H9 (cell line): ENCODE measurements at regions not wholly inside any gene's neighbourhood (a gene's known extent, or its start where the extent isn't known, plus 50 kb on each side); places are given as distances from the start of the nearest gene placed in this dataset.

Experiments
- DNase-seq: peaks from one replicate; pipeline ENCODE4 v3.0.0-alpha.2; 2017
- H2AFZ ChIP-seq: one replicate; pipeline ENCODE4 v1.6.1; 2013; ENCODE audit warnings: mild to moderate bottlenecking, low read length, control low read depth, moderate library complexity
- H2AK5ac ChIP-seq: 2 replicates; pipeline ENCODE4 v1.6.1; 2013; ENCODE audit warnings: low read length, control low read depth, mixed read lengths; ENCODE audit not compliant: insufficient read length
- H2BK120ac ChIP-seq: one replicate; pipeline ENCODE4 v1.6.1; 2013; ENCODE audit warnings: low read depth, mild to moderate bottlenecking, low read length, control low read depth, inconsistent platforms; ENCODE audit not compliant: poor library complexity, severe bottlenecking
- H2BK12ac ChIP-seq: 2 replicates; pipeline ENCODE4 v1.6.1; 2013; ENCODE audit warnings: low read length, control low read depth, mixed read lengths, low read depth; ENCODE audit not compliant: insufficient read length
- H2BK15ac ChIP-seq: 2 replicates; pipeline ENCODE4 v1.6.1; 2013; ENCODE audit warnings: low read depth, low read length, control low read depth
- H2BK20ac ChIP-seq: one replicate; pipeline ENCODE4 v1.6.1; 2013; ENCODE audit warnings: low read depth, mild to moderate bottlenecking, low read length, control low read depth, inconsistent platforms; ENCODE audit not compliant: poor library complexity, severe bottlenecking
- H2BK5ac ChIP-seq: 2 replicates; pipeline ENCODE4 v1.6.1; 2013; ENCODE audit warnings: low read length, control low read depth, mixed read lengths; ENCODE audit not compliant: insufficient read length
- H3K14ac ChIP-seq: 2 replicates; pipeline ENCODE4 v1.6.1; 2013; ENCODE audit warnings: low read length, control low read depth; ENCODE audit not compliant: insufficient read depth
- H3K18ac ChIP-seq: 2 replicates; pipeline ENCODE4 v1.6.1; 2013; ENCODE audit warnings: low read depth, mild to moderate bottlenecking, mixed read lengths, low read length, control low read depth; ENCODE audit not compliant: insufficient read length
- H3K23ac ChIP-seq: 2 replicates; pipeline ENCODE4 v1.6.1; 2013; ENCODE audit warnings: low read length, control low read depth, mixed read lengths, low read depth; ENCODE audit not compliant: insufficient read length
- H3K23me2 ChIP-seq: 2 replicates; pipeline ENCODE4 v1.6.1; 2013; ENCODE audit warnings: low read depth, mild to moderate bottlenecking, mixed read lengths, low read length, control low read depth; ENCODE audit not compliant: insufficient read length, poor library complexity, severe bottlenecking
- H3K27ac ChIP-seq: 2 replicates; pipeline ENCODE4 v1.5.1; 2013; ENCODE audit warnings: low read length, control low read depth, mixed read lengths, low read depth; ENCODE audit not compliant: insufficient read length
- H3K27me3 ChIP-seq: 2 replicates; pipeline ENCODE4 v1.6.1; 2013; ENCODE audit warnings: low read length, control low read depth, inconsistent platforms; ENCODE audit not compliant: insufficient read depth
- H3K4ac ChIP-seq: 2 replicates; pipeline ENCODE4 v1.6.1; 2013; ENCODE audit warnings: low read depth, mild to moderate bottlenecking, control low read depth, inconsistent platforms, low read length, moderate library complexity
- H3K4me1 ChIP-seq: 2 replicates; pipeline ENCODE4 v1.6.1; 2013; ENCODE audit warnings: low read length, control low read depth, inconsistent platforms; ENCODE audit not compliant: insufficient read depth
- H3K4me2 ChIP-seq: 2 replicates; pipeline ENCODE4 v1.6.1; 2013; ENCODE audit warnings: low read length, control low read depth, mixed read lengths; ENCODE audit not compliant: insufficient read length, insufficient read depth
- H3K56ac ChIP-seq: 2 replicates; pipeline ENCODE4 v1.6.1; 2013; ENCODE audit warnings: low read depth, mild to moderate bottlenecking, mixed read lengths, low read length, control low read depth; ENCODE audit not compliant: insufficient read length
- H3K79me1 ChIP-seq: 2 replicates; pipeline ENCODE4 v1.6.1; 2013; ENCODE audit warnings: low read depth, mild to moderate bottlenecking, moderate library complexity, low read length, control low read depth, inconsistent platforms; ENCODE audit not compliant: insufficient read depth, poor library complexity, severe bottlenecking
- H3K79me2 ChIP-seq: 2 replicates; pipeline ENCODE4 v1.6.1; 2013; ENCODE audit warnings: low read length, control low read depth, inconsistent platforms; ENCODE audit not compliant: insufficient read depth
- H3K9ac ChIP-seq: 2 replicates; pipeline ENCODE4 v1.6.1; 2013; ENCODE audit warnings: low read length, control low read depth, mixed read lengths; ENCODE audit not compliant: insufficient read length; ENCODE audit errors: extremely low read depth
- H3K9me3 ChIP-seq: one replicate; pipeline ENCODE4 v1.6.1; 2013; ENCODE audit warnings: low read depth, low read length, inconsistent platforms; ENCODE audit not compliant: control insufficient read depth
- H3T11ph ChIP-seq: one replicate; pipeline ENCODE4 v1.6.1; 2013; ENCODE audit warnings: mild to moderate bottlenecking, low read length, control low read depth, inconsistent platforms
- H4K20me1 ChIP-seq: one replicate; pipeline ENCODE4 v1.6.1; 2013; ENCODE audit not compliant: control insufficient read depth, insufficient read length, insufficient read depth
- H4K5ac ChIP-seq: 2 replicates; pipeline ENCODE4 v1.6.1; 2013; ENCODE audit warnings: low read depth, mild to moderate bottlenecking, mixed read lengths, low read length, control low read depth; ENCODE audit not compliant: insufficient read length
- H4K8ac ChIP-seq: replicated peaks from 2 replicates; pipeline ENCODE4 v1.6.1; 2013; ENCODE audit warnings: low read length, control low read depth, mixed read lengths, low read depth; ENCODE audit not compliant: insufficient read length
- H4K91ac ChIP-seq: 2 replicates; pipeline ENCODE4 v1.6.1; 2013; ENCODE audit warnings: low read depth, mild to moderate bottlenecking, moderate library complexity, mixed read lengths, low read length, control low read depth; ENCODE audit not compliant: insufficient read length
- H3K27ac Mint-ChIP-seq, 3 experiments: 2 replicates in 2 of 3; 3 replicates in 1 of 3; pipeline ENCODE4 v1.8.0; 2020 to 2021; ENCODE audit warnings: mixed read lengths in 3 of 3, mild to moderate bottlenecking in 1 of 3, moderate library complexity in 1 of 3
- H3K27me3 Mint-ChIP-seq: 2 replicates; pipeline ENCODE4 v1.8.0; 2021; ENCODE audit warnings: low read depth, mild to moderate bottlenecking, moderate library complexity, mixed read lengths
- H3K36me3 Mint-ChIP-seq, 3 experiments: 2 replicates in 2 of 3; 3 replicates in 1 of 3; pipeline ENCODE4 v1.8.0; 2020 to 2021; ENCODE audit warnings: low read depth in 3 of 3, mixed read lengths in 3 of 3; ENCODE audit not compliant: insufficient read depth in 1 of 3
- H3K4me1 Mint-ChIP-seq, 2 experiments: 2 replicates each; pipeline ENCODE4 v1.8.0; 2020; ENCODE audit warnings: mixed read lengths in 2 of 2
- H3K4me3 Mint-ChIP-seq, 2 experiments: 2 replicates in 1 of 2; 3 replicates in 1 of 2; pipeline ENCODE4 v1.8.0; 2020 to 2021; ENCODE audit warnings: mild to moderate bottlenecking in 2 of 2, mixed read lengths in 2 of 2, moderate library complexity in 1 of 2
- H3K9me3 Mint-ChIP-seq, 2 experiments: 2 replicates in 1 of 2; 3 replicates in 1 of 2; pipeline ENCODE4 v1.8.0; 2020; ENCODE audit warnings: mild to moderate bottlenecking in 2 of 2, mixed read lengths in 2 of 2, moderate library complexity in 1 of 2
- WGBS: extraction: QIAGEN DNeasy Blood & Tissue Kit; methylation state at CpG from one replicate; pipeline ENCODE4 v1.1.7; 2013; ENCODE audit warnings: missing lambda C conversion rate, low lambda C conversion rate, mixed read lengths; ENCODE audit not compliant: insufficient read length; ENCODE audit errors: extremely low coverage; 5-methylcytosine and 5-hydroxymethylcytosine counted together
- TF ChIP-seq, protein P1 (sequence below): fragments of 200-600 bp; sonication (generic); conservative IDR thresholded peaks from 3 replicates; pipeline ENCODE4 v1.8.0; 2021; ENCODE audit warnings: antibody characterized with exemption, mild to moderate bottlenecking

DNA sequence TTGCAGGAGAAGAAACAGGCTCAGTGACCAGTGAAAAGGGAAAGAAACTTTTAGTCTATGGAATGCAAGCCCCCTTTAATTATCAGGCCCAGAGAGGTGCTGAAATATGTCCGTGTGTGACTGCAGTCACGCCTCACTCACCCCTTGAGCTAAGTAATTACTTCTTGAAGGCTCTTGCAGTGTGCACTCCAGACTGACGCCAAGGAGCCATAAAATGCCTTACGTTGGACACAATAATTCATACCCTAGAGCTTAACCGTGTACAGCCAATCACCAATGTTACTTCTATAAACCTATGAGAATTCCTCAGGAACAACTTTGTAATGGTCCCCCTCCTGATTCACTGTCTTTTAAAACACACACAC is 242.2 kb downstream of the SYK start:
- Histone ChIP-seq H3K9me3 (no peaks in the 10 kb centered on the region), H4K20me1 (no peaks in the 10 kb centered on the region), H2BK20ac (no peak overlapping the region), H2BK5ac (no peak overlapping the region), H3K23me2 (no peaks in the 10 kb centered on the region), H3K14ac (no peak overlapping the region), H3K18ac (no peak overlapping the region), H4K8ac (no peak overlapping the region), H2BK15ac (no peak overlapping the region), H2BK120ac (no peak overlapping the region), H4K91ac (no peak overlapping the region), H2BK12ac (no peak overlapping the region), H3K79me2 (no peaks in the 10 kb centered on the region), H3K9ac (no peak overlapping the region), H3K79me1 (no peaks in the 10 kb centered on the region), H2AK5ac (no peak overlapping the region), H3K27me3 (no peaks in the 10 kb centered on the region), H3K4me2 (no peak overlapping the region), H3K27ac (no peak overlapping the region), H4K5ac (no peak overlapping the region), H3K23ac (no peak overlapping the region), H3T11ph (no peak overlapping the region), H2AFZ (no peak overlapping the region), H3K4ac (no peak overlapping the region), H3K4me1 (no peaks in the 10 kb centered on the region; the same call in none of the 2 replicates), H3K56ac (no peak overlapping the region)
- DNase-seq: no peak
- Mint-ChIP-seq H3K9me3 (no peaks in the 10 kb centered on the region; a peak in 1 of 5 replicates), H3K36me3 (no peaks in the 10 kb centered on the region; a peak in 1 of 7 replicates), H3K27ac (no peak overlapping the region), H3K4me3 (no peak overlapping the region), H3K27me3 (0 out of 2 replicates have a peak, but pooled peaks cover 2% of the 10 kb centered on the region), H3K4me1 (peaks cover 12 to 32% of the 10 kb centered on the region in 2 experiments)
- WGBS: no CpG with 5 or more reads among the region's 5 CpGs
- TF ChIP-seq, protein P1, sequence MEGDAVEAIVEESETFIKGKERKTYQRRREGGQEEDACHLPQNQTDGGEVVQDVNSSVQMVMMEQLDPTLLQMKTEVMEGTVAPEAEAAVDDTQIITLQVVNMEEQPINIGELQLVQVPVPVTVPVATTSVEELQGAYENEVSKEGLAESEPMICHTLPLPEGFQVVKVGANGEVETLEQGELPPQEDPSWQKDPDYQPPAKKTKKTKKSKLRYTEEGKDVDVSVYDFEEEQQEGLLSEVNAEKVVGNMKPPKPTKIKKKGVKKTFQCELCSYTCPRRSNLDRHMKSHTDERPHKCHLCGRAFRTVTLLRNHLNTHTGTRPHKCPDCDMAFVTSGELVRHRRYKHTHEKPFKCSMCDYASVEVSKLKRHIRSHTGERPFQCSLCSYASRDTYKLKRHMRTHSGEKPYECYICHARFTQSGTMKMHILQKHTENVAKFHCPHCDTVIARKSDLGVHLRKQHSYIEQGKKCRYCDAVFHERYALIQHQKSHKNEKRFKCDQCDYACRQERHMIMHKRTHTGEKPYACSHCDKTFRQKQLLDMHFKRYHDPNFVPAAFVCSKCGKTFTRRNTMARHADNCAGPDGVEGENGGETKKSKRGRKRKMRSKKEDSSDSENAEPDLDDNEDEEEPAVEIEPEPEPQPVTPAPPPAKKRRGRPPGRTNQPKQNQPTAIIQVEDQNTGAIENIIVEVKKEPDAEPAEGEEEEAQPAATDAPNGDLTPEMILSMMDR: no peak
